ENCODE measurements at regions not wholly inside any gene's neighbourhood (a gene's known extent, or its start where the extent isn't known, plus 50 kb on each side); places are given as distances from the start of the nearest gene placed in this dataset.

DNA sequence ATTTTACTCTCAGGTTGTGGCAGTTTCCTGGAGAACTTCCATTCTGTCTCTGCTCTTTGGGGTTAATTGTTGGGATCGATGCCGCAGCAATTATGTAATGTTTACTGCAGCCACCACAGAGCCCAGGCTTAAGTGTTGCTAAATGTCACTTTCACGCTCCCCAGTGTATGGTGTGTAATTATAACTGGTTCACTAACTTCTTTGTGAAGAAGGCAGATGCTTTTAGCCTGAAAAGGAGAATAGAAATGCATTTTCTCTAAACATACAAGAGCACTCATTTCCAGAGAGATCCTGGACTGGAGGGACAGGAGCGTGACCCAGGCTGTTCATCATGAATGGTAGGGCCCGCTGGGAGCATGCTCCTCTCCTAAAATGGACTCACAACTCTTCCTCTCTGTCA lies 132.2 kb upstream of the PLET1 start:
- H2AFZ ChIP-seq (ENCODE audit: low read length), result no peak overlapping the region
- no peak overlapping the region for H2BK12ac ChIP-seq (ENCODE audit: low read depth, low read length)
- no peak overlapping the region for H3K14ac ChIP-seq (ENCODE audit: insufficient read length)
- no peak overlapping the region for H3K4me3 ChIP-seq (ENCODE audit: extremely low read depth in 1 of 4, insufficient read depth in 2 of 4, low read depth in 3 of 4, low read length in 4 of 4)
- no peaks in the 10 kb centered on the region for H3K36me3 ChIP-seq (ENCODE audit: control insufficient read depth in 2 of 4, insufficient read depth in 4 of 4, low read length in 3 of 4)
- H3K23me2 ChIP-seq (ENCODE audit: low read depth, low read length), result no peaks in the 10 kb centered on the region
- no peak overlapping the region for H2BK5ac ChIP-seq (ENCODE audit: low read depth, low read length)
- no peak overlapping the region for H3K56ac ChIP-seq (replicated peaks; ENCODE audit: insufficient read length, low read depth, low read length)
- H2BK120ac ChIP-seq (replicated peaks; ENCODE audit: low read depth, low read length), result no peak overlapping the region
- H2AK5ac ChIP-seq (ENCODE audit: low read depth, low read length), result no peak overlapping the region
- ChIA-PET POLR2A (ENCODE audit: partially characterized antibody) (interaction anchor here (1.1 kb wide), 1 partner anchor 13 kb away, joined by 4 read pairs; no protein-coding TSS in a partner anchor), CTCF (ENCODE audit: partially characterized antibody) (interaction anchor here (0.7 to 1.0 kb wide), 2 partner anchors 14 to 163 kb away, joined by 3 to 4 read pairs; no protein-coding TSS in a partner anchor)
- no peak overlapping the region for H3K18ac ChIP-seq (ENCODE audit: extremely low read depth, low read length)
- WGBS, 2 experiments (ENCODE audit: extremely low coverage in 1 of 2, insufficient coverage in 1 of 2, insufficient read length in 1 of 2, insufficient replicate concordance in 2 of 2, low coverage in 1 of 2, low lambda C conversion rate in 2 of 2, missing lambda C conversion rate in 1 of 2), result 96% methylated on average over 5 of the region's 5 CpGs; no CpG with 5 or more reads in 1 of the 2 experiments
- H3K9me3 ChIP-seq (ENCODE audit: insufficient read depth in 2 of 2, low read depth in 1 of 2, low read length in 1 of 2), result no peaks in the 10 kb centered on the region
- H3K23ac ChIP-seq (ENCODE audit: insufficient read length), result no peak overlapping the region
- DNase-seq (ENCODE audit: low read depth in 1 of 2, low spot score in 2 of 2) (no peak), FAIRE-seq (no peak)
- H3K79me2 ChIP-seq (ENCODE audit: control insufficient read depth in 1 of 2, insufficient read depth in 2 of 2, low read length in 2 of 2), result no peaks in the 10 kb centered on the region
- H3K79me1 ChIP-seq (ENCODE audit: low read depth, low read length), result no peaks in the 10 kb centered on the region
- no peak overlapping the region for H4K91ac ChIP-seq (replicated peaks; ENCODE audit: insufficient read length, low read length)
- no peak overlapping the region for H2BK20ac ChIP-seq (ENCODE audit: low read length)
- H2BK15ac ChIP-seq (ENCODE audit: low read length), result no peak overlapping the region
- no peak overlapping the region for H4K5ac ChIP-seq (ENCODE audit: insufficient read length, low read depth, low read length)
- H3K27ac ChIP-seq (ENCODE audit: low read depth, low read length), result no peak overlapping the region
- H3K4me2 ChIP-seq (ENCODE audit: insufficient read depth in 1 of 2, low read depth in 2 of 2, low read length in 2 of 2), result no peak overlapping the region
- no peak overlapping the region for H3K9ac ChIP-seq (replicated peaks in 1 of 4; ENCODE audit: extremely low read depth in 1 of 4, low read depth in 3 of 4, low read length in 3 of 4)
- no peaks in the 10 kb centered on the region for H4K20me1 ChIP-seq (replicated peaks in 1 of 2; ENCODE audit: control insufficient read depth in 1 of 2, insufficient read depth in 2 of 2, low read length in 2 of 2)
- no peak overlapping the region for H3K4ac ChIP-seq (replicated peaks; ENCODE audit: insufficient read length, low read depth, low read length)
- no peak overlapping the region for H4K8ac ChIP-seq (ENCODE audit: extremely low read depth, insufficient read depth, low read length)
- no peaks in the 10 kb centered on the region for H3K4me1 ChIP-seq (replicated peaks in 1 of 4; ENCODE audit: control insufficient read depth in 3 of 4, insufficient read depth in 4 of 4, low read length in 3 of 4)
- no peaks in the 10 kb centered on the region for H3K27me3 ChIP-seq (replicated peaks in 1 of 4; ENCODE audit: control insufficient read depth in 3 of 4, extremely low read depth in 1 of 4, insufficient read depth in 3 of 4, low read length in 3 of 4)
- TF ChIP-seq, protein P1, sequence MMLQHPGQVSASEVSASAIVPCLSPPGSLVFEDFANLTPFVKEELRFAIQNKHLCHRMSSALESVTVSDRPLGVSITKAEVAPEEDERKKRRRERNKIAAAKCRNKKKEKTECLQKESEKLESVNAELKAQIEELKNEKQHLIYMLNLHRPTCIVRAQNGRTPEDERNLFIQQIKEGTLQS (IDR thresholded peaks at IDR 0.05; ENCODE audit: insufficient read depth, low read depth, low read length), result no peak
- no peak for TF ChIP-seq TEAD4 (IDR thresholded peaks at IDR 0.05; ENCODE audit: low read depth, low read length)
- TF ChIP-seq BCL11A (IDR thresholded peaks at IDR 0.05; ENCODE audit: low read depth in 2 of 2, low read length in 2 of 2), result no peak
- TF ChIP-seq TBP (IDR thresholded peaks at IDR 0.05; ENCODE audit: low read depth, low read length), result no peak
- TF ChIP-seq RXRA (IDR thresholded peaks at IDR 0.05; ENCODE audit: insufficient read depth, low read depth, low read length), result no peak
- no peak for TF ChIP-seq HDAC2 (IDR thresholded peaks at IDR 0.05; ENCODE audit: borderline replicate concordance in 1 of 2, low read depth in 2 of 2, low read length in 2 of 2)
- TF ChIP-seq KDM5A (IDR thresholded peaks at IDR 0.05; ENCODE audit: low read length), result no peak
- TF ChIP-seq YY1 (IDR thresholded peaks at IDR 0.05; ENCODE audit: low read depth, low read length), result no peak
- TF ChIP-seq SIN3A (conservative IDR thresholded peaks at IDR 0.05 in 1 of 2, IDR thresholded peaks at IDR 0.05 in 1 of 2; ENCODE audit: low read depth in 1 of 2, low read length in 2 of 2), result no peak
- TF ChIP-seq BRCA1 (IDR thresholded peaks at IDR 0.05; ENCODE audit: low read depth, low read length), result no peak
- TF ChIP-seq RNF2 (IDR thresholded peaks at IDR 0.05; ENCODE audit: borderline replicate concordance, low read depth, low read length, missing control alignments, poor library complexity, severe bottlenecking), result no peak
- no peak for TF ChIP-seq PHF8 (conservative IDR thresholded peaks at IDR 0.05; ENCODE audit: low read depth, low read length)
- no peak for TF ChIP-seq JUN (IDR thresholded peaks at IDR 0.05; ENCODE audit: low read depth, low read length)
- no peak for TF ChIP-seq TCF12 (IDR thresholded peaks at IDR 0.05; ENCODE audit: low read depth, low read length)

All from H1 (cell line).